Breast epithelium (tissue), 4 donors: ENCODE measurements at regions not wholly inside any gene's neighbourhood (a gene's known extent, or its start where the extent isn't known, plus 50 kb on each side); places are given as distances from the start of the nearest gene placed in this dataset.

ENCODE experiments used
- DNase-seq, 2 donors: peaks; one replicate each; pipeline ENCODE4 v3.0.0-alpha.2; 2019; ENCODE audit warnings: low spot score in 2 of 2
- H3K27ac ChIP-seq, 2 donors: fragments of 200-600 bp; sonication (generic) in 1 of 2; one replicate each; pipeline ENCODE4 v1.5.1; 2016 to 2019; ENCODE audit warnings: mild to moderate bottlenecking in 1 of 2
- H3K27me3 ChIP-seq, 2 donors: fragments of 200-600 bp; sonication (generic) in 1 of 2; one replicate each; pipeline versions ENCODE4 v1.5.1 to v1.6.0; 2017 to 2019; ENCODE audit warnings: control low read depth in 1 of 2, mild to moderate bottlenecking in 1 of 2
- H3K36me3 ChIP-seq: fragments of 200-600 bp; one replicate; pipeline ENCODE4 v1.5.1; 2019
- H3K4me1 ChIP-seq, 2 donors: fragments of 200-600 bp; sonication (generic); one replicate each; pipeline ENCODE4 v1.5.1; 2016 to 2019; ENCODE audit warnings: control low read depth in 1 of 2
- H3K4me3 ChIP-seq, 3 donors: fragments of 200-600 bp; sonication (generic); 1 replicate in 2 of 3; 2 replicates in 1 of 3; pipeline ENCODE4 v1.5.1; 2016 to 2019; ENCODE audit warnings: mild to moderate bottlenecking in 3 of 3, moderate library complexity in 2 of 3
- H3K9me3 ChIP-seq, 2 donors: fragments of 200-600 bp; sonication (generic) in 1 of 2; one replicate each; pipeline ENCODE4 v1.5.1; 2016 to 2019; ENCODE audit warnings: control low read depth in 1 of 2
- POLR2A ChIP-seq: fragments of 450-650 bp; IDR thresholded peaks from one replicate; pipeline ENCODE4 v1.6.1; 2016; ENCODE audit warnings: antibody characterized with exemption, mild to moderate bottlenecking, moderate library complexity
- POLR2AphosphoS5 ChIP-seq, 3 donors: sonication (generic); formaldehyde crosslinking; IDR thresholded peaks; one replicate each; pipeline ENCODE4 v1.6.1; 2017; ENCODE audit warnings: antibody characterized with exemption in 3 of 3
- intact Hi-C: fragments of 100-400 bp; cut with DNase I; formaldehyde crosslinking; loops from one replicate; pipeline ENCODE4 v1.15.1; 2023; ENCODE audit warnings: low total_unique reads
- TF ChIP-seq, protein P1 (sequence below), 3 donors: fragments of 450-650 bp; IDR thresholded peaks; one replicate each; pipeline ENCODE4 v1.5.1; 2016 to 2017; ENCODE audit warnings: antibody characterized with exemption in 3 of 3, mild to moderate bottlenecking in 3 of 3, moderate library complexity in 3 of 3

DNA sequence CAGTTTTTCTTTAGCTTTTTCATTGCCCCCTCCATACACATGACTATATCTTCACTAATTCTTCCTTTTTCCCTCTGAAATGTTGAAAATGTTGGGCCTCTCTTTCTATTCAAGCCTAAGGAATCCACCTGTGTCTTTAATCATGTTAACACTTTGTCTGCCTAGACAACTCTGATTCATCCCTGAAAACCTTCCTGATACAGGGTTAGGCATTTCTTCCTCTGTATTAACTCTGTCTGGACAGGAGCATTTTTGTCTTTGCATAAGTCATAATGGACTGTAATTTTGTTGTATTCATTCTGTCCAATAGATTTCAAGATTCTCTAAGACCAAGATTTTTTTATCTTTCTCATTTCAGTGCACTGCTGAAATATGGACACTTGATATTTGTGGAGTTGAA lies 297.3 kb downstream of the IKZF2 start:
- H3K4me1 ChIP-seq = no peaks in the 10 kb centered on the region
- no peaks in the 10 kb centered on the region for H3K9me3 ChIP-seq
- no peak overlapping the region for H3K4me3 ChIP-seq
- no peak overlapping the region for H3K27ac ChIP-seq
- no peaks in the 10 kb centered on the region for H3K36me3 ChIP-seq
- intact Hi-C loops = no loop called here
- DNase-seq = no peak
- H3K27me3 ChIP-seq = no peaks in the 10 kb centered on the region
- TF ChIP-seq POLR2A = no peak
- no peak for TF ChIP-seq POLR2AphosphoS5 (IDR thresholded peaks at IDR 0.05)
- TF ChIP-seq, protein P1, sequence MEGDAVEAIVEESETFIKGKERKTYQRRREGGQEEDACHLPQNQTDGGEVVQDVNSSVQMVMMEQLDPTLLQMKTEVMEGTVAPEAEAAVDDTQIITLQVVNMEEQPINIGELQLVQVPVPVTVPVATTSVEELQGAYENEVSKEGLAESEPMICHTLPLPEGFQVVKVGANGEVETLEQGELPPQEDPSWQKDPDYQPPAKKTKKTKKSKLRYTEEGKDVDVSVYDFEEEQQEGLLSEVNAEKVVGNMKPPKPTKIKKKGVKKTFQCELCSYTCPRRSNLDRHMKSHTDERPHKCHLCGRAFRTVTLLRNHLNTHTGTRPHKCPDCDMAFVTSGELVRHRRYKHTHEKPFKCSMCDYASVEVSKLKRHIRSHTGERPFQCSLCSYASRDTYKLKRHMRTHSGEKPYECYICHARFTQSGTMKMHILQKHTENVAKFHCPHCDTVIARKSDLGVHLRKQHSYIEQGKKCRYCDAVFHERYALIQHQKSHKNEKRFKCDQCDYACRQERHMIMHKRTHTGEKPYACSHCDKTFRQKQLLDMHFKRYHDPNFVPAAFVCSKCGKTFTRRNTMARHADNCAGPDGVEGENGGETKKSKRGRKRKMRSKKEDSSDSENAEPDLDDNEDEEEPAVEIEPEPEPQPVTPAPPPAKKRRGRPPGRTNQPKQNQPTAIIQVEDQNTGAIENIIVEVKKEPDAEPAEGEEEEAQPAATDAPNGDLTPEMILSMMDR (IDR thresholded peaks at IDR 0.05) = no peak

DNA sequence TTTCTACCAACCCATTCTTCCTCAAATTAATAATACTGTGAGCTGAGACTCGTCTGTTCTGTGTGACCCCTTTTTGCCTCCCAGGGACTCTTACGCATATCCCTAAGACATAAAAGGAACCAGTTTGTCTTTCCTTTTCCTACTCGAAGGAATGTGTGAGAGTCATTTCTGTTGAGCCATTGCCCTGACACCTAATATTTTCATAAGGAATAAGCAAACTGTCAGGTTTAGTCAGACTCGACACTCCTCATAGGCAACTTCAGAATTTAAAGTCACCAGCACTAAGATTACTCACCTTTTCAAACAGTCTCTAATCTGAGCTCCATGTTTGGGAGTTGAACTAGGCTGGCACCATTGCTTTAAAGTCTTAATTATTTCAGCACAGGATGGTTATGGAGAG lies 305.5 kb downstream of the IKZF2 start:
- intact Hi-C loops = no loop called here
- DNase-seq = no peak
- H3K27me3 ChIP-seq = no peaks in the 10 kb centered on the region
- TF ChIP-seq, protein P1 (IDR thresholded peaks at IDR 0.05) = no peak
- TF ChIP-seq POLR2AphosphoS5 (IDR thresholded peaks at IDR 0.05) (no peak), POLR2A (no peak)
- no peak overlapping the region for H3K27ac ChIP-seq
- no peaks in the 10 kb centered on the region for H3K4me1 ChIP-seq
- H3K9me3 ChIP-seq = no peaks in the 10 kb centered on the region
- no peak overlapping the region for H3K4me3 ChIP-seq
- H3K36me3 ChIP-seq = no peaks in the 10 kb centered on the region

DNA sequence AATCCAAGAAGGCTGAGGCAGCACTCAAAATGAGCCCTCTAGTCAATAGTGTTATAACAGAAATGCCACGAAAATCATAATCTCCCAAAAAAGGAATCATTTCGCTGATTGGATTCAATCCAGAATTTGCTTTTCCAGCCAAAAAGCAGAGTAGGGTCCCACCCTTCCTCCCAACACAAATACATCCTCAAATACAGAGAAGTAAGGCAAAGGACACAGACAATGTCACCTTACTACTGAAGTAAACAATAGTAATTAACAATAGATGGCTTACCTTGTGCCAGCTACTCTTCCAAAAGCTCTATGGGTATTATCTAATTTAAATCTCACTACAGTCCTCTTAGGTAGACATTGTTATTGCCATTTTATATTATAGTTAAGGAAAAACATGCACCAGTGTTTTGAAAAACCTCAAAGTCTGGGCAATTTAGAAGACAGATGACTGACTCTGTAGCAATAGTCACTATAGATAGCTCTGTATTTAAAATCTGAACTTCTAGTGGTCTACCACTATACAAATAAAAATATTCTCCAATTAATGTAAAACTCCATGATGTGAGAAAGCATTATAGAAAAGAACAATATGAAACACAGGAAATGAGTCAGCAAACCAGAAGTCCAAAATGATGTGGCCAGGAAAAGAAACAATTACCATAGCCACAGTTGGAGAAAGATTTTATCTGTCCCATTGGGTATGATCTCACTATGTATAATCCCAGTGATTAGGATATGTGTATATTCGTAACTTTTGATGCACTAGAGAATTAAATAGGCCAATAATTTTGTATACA lies 305.0 kb upstream of the ERBB4 start:
- H3K4me1 ChIP-seq = no peaks in the 10 kb centered on the region
- no peak for DNase-seq
- H3K36me3 ChIP-seq = no peaks in the 10 kb centered on the region
- TF ChIP-seq, protein P1 (IDR thresholded peaks at IDR 0.05) = no peak
- TF ChIP-seq POLR2AphosphoS5 (IDR thresholded peaks at IDR 0.05) (no peak), POLR2A (no peak)
- intact Hi-C loops = no loop called here
- no peak overlapping the region for H3K4me3 ChIP-seq
- H3K9me3 ChIP-seq = no peaks in the 10 kb centered on the region
- no peaks in the 10 kb centered on the region for H3K27me3 ChIP-seq
- no peak overlapping the region for H3K27ac ChIP-seq

GRCh38 chr2:212842544-212843185 lies 304.1 kb upstream of the ERBB4 start:
- H3K4me3 ChIP-seq = no peak overlapping the region
- H3K36me3 ChIP-seq = no peaks in the 10 kb centered on the region
- H3K27me3 ChIP-seq = no peaks in the 10 kb centered on the region
- TF ChIP-seq POLR2A = no peak
- no peak for TF ChIP-seq POLR2AphosphoS5 (IDR thresholded peaks at IDR 0.05)
- TF ChIP-seq, protein P1 (IDR thresholded peaks at IDR 0.05) = no peak
- intact Hi-C loops = no loop called here
- no peaks in the 10 kb centered on the region for H3K9me3 ChIP-seq
- no peaks in the 10 kb centered on the region for H3K4me1 ChIP-seq
- no peak for DNase-seq
- no peak overlapping the region for H3K27ac ChIP-seq

DNA sequence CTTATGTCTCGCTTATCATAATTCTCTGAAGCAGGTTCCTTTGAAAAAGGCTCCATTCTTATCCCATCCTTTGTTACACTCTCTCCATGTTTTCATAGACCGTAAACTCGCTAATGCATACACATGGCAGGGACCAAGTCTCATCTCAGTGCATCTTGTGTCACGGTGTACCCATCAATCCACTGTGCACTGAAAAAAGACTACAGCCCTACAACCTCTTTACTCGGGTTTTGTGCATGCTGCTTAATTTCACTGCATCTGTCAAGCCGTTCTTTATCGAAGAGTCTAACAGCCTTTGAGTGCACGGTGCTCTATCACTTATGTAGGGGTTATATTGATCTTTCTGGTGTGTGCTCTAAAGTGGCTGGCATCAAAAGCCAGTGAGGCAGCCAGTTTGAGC lies 302.9 kb upstream of the ERBB4 start:
- Histone ChIP-seq H3K4me1 (no peaks in the 10 kb centered on the region), H3K9me3 (no peaks in the 10 kb centered on the region), H3K36me3 (no peaks in the 10 kb centered on the region), H3K27me3 (no peaks in the 10 kb centered on the region), H3K27ac (no peak overlapping the region), H3K4me3 (no peak overlapping the region)
- DNase-seq = no peak
- intact Hi-C loops = no loop called here
- TF ChIP-seq, protein P1 (IDR thresholded peaks at IDR 0.05) = no peak
- TF ChIP-seq POLR2A (no peak), POLR2AphosphoS5 (IDR thresholded peaks at IDR 0.05) (no peak)
